ENCODE measurements at regions not wholly inside any gene's neighbourhood (a gene's known extent, or its start where the extent isn't known, plus 50 kb on each side); places are given as distances from the start of the nearest gene placed in this dataset.

DNA sequence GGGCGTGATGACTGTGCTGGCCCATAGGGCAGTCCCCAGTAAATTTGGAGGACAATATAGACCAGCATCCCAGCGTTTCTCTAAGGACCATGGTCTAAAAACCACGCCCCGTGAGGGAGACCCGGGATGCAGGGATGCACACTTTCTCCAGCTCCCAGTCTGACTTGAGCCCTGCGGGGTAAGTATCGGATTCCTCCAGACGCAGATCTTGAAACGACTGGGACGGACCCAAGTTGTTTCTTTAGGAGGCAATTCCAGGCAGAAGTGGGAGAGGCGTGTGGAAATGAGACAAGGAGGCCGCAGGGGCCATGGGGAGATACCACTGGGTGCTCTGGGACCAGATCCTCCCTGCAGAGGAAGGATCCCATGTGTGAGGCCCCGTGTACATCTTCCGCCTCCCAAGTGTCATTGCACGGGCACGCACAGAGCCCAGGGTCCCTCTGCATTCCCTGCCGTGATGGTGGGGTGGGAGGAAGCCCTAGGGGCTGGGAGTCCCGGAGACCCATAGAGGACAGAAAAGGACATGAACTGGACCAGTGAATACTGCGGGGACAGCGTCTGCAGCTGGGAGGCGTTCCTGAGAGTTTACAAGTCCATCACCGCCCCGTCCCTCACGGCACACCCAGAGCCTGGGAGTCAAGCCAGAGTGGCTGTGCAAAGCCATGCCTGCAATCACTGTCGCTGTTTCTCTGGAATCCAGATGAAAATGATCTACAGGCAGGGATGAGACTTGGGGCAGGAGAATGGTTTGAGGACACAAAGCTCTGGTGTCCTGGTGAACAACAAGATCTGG, 522.9 kb downstream of the CDH26 start:
- no peak for DNase-seq

DNA sequence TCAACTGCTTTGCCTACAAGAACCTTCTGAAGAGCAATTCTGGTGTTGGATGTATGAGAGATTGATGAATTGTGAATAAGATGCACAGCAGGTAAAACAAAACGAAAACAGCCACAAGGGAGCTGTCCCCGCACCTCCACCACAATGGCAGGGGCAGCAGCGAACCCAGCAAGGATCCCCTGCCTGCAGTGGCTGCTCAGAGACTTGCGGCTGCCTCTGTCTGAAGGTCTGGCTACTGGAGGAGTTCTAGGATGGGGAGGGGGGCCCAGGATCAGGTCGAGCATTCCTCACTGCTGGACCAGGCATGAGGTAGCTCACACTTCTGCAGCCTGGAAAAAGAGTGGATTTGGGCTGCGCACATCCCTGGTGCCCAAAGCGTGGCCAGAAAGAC, 523.5 kb downstream of the CDH26 start:
- no peak for DNase-seq

DNA sequence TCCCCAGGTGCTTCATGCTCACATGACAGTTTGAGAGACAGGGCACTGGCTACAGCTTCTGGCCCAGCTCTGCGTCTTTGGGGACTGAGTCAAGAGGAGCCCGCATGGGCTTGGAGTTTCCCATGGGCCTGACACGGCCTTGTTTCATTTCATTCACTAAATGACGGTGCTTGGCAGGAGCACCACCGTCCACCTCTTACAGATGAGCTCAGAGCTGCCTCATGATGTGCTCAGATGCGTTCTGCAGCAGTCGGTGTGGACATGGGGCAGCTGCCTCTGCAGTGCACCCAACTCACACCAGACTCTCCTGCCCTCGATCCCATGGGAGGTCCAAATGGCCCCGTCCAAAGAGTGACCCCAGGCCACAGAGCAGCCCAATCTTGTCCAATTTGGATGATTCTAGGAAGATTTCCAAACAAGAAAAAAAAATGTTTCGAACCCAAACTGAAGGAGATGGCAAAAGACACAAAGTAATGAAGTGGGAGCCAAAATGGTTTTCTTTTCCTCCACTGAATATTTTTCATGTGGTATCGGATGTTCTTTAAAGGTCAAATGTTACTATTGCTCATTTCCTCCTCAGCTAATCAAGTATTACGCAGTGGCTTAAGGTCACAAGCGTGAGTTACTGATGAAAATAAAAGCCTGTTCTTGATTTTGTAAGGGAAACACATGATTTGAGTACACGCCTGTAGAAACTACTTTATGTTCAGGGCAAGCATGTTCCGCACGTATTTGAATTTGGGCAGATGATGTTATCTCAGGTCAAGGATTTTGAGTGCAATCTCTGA, 524.2 kb downstream of the CDH26 start:
- DNase-seq = no peak

DNA sequence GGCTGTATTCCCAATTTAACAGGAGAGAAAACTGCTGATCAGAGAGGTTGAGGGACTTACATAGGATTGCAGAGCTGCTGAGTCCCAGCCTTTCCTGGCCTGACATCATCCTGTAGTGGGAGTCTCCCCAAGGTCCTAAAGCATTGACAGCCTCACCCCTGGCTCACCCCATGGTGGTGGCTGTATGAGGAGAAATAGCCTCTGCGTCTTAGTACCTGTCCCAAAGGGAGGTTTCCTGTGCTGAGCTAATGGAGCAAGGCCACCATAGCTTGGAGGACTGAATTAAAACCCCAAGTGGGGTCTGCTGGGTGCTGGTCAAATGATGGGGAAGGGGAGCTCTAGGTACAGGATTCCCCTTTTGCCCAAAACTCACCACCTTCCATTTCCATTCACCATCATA, 525.1 kb downstream of the CDH26 start:
- no peak for DNase-seq

DNA sequence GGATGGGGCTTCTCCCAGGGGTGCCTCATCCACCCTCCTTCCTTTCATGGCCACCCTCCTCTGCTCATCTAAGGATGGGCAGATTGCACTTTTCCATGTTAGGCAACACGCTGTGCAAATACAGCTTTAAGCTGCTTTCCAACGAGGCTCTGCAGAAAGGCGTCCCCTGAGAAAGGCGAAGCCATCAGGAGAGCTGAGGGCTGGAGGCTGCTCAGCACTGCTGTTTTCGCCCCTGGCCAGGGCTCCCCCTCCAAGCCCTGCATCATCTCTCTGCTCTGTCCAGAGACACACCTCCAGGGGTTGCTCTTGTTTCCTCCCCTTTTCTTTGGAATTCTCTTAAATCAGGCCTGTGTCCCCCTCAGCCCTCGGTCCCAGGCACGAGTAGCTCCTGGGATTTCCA, 526.1 kb downstream of the CDH26 start:
- no peak for DNase-seq

DNA sequence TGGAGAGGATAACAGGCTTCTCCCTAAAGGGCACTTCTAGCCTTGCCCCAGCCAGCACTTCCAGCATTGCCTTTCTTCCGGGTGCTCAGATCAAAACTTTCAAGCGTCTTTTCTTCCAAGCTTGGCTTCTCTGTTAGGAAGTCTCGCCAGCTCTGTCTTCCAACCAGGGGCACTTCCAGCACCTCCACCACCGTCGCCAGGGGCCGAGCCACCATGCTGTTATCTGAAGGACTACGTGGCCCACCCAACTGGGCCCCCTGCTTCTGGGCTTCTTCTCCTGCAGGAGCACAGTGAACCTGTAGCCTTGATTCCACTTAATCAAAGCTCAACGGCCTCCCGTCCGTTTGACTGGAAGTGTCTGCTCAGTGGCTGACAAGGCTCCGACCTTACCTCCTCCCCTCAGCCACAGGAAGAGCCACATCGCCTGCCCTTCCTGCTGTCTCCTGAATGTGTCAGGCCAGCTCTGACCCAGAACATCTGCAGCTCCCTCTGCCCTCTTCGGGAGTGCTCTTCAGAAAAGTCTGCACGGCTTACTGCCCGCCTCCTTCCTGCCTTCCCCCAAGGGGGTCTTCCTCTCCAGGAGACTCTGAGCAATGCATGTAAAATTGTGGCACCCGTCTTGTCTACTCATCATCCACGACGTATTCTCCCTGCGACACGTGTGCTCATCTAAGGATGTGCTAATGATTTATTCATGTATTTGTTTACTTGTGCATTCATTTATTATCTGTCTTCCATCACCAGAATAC, 527.0 kb downstream of the CDH26 start:
- DNase-seq = no peak

DNA sequence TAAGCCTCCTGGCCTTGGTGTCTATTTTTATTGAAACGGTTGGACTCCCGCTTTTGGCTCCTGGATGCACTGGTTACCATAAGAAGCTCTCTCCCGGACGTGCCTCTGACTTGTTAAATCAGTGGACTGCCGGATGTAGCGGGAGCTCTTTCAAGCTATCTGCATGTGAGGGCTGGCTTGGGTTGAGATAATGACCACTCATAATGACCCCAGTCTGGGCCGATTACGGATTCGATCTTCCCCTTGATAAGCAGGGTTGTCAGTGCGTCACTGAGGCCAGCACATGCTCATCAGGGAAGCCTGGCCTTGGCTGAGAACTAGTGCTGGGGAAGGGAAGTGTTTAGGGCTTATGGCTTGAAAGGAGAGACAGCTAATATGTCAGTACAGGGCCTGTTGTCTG, 528.1 kb downstream of the CDH26 start:
- no peak for DNase-seq

DNA sequence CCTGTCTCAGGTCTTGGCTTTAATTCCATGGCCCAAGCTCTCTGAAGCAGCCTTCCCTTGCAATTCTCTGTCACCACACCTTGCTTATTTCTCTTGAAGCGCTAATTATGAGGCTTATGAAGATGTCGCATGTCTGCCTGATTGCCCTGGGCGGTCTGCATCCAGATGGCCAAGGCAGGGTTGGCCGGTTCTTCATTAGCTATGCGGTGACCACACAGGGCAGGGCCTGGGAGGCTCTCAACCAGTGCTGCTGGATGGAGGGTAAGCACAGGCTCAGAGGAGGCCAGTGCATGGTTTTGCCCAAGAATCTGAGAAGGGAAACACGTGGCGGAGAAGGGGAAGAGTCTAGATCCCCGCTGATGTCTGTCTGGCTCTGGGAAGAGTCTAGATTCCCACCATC, 528.7 kb downstream of the CDH26 start:
- no peak for DNase-seq

DNA sequence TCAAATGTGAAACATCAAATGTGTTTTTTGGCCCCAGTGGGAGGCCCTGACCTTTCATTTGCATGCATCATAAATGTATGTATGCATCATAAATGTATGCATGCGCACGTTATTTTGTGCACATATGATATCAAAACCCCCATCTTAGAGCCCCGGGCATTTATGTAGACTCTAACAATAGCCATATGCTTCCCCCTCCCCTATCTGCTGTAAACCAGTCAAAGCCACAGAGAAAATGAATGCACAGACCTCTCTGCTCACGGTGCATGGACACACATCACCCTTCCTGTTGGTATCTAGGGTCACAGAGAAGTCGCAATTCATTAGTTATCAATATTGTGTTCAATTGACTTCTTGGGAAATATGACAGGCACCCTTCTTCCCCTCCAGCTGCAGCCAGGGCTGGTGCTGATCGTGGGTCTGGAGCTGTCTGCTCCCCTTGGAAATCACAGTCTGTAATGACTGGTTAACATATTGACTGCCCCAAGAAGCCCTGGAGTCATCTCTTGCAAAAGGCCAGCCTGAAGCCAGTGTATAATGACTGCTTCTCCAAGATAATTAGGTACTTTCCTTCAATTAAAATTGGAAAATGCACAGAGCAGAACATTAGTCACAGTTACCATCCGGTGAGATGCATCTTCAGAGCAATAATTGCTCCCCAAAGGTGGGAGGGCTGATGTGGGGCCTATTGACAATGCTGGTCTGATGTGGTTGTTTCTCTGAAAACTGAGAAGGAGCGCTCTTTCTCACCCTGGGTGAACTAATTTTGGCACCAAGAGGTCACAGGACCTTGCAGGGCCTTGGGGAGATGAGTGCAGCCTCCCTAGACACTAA, 532.2 kb downstream of the CDH26 start:
- DNase-seq = no peak

DNA sequence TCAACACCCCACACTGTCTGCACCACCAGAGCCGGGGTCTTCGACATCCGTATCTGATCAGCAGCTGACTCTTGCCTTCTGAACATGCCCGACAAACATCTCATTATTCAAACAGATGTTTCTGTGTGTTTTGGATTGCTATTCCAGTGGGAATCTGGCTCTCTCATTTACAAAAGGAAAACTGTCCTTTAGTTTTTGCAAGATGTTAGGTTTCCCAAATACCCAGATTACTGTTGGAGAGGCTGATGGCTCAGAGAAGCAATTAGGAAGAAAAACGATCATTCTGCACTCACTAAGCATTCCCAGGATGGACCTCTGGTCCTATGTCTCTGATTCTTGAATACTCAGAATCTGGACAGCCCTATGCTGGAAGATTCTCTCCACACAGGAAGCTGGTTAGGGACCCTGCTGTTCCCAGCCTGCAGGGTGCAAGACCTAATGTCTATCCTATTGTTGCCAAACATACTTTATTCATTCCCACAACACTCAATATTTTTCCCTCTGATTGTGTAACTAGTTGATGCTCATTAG, 532.9 kb downstream of the CDH26 start:
- DNase-seq = no peak

DNA sequence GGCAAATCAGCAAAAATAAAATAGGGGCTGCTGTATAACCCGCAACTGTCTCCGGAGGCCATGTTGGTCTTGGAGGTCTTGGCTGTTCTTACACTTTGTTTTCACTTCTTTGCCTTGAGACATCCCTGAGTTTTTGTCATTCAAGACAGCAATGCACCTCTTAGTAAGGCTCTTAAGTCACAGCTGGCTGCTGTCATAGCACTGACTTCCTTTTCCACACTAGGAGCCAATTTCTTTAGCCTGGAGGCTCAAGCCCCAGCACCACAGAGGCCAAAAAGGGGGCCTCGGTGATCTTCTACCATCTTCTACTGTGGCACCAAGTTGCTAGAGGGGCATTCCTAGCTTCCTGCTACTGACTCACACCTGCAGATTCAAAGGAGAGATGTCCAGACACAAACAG, 536.3 kb downstream of the CDH26 start:
- no peak for DNase-seq

DNA sequence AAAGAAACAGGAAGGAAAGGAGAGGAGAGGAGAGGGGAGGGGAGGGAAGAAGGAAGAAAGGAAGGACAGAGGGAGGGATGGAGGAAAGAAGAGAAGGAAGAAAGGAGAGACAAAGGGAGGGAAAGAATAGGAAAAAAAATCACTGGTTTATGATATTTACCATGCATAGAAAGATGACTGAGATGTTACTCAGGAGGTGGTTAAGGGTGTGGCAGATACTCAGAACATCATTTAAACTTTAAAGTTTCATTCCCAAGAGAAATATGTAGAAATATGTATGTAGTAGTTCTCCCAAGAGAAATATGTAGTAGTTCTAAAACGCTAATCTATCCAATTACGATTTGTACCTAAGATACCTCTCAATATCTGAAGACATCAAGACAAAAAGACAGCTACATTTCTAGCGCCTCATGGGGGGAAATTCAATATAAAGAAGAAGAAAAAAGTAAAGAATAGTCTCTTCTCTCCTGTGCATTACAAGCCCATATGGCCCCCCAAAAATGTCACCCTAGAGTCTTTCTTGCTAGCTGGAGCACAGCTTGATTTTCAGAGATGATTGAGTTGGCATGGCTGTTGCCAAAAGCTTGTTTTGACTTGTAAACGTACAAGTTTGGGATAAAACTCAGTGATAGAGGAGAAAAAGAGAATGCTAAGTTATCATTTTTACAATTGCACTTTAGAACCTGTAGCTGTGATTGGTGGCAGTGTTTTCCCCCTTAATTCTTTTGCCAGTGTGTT, 539.2 kb downstream of the CDH26 start:
- no peak for DNase-seq

DNA sequence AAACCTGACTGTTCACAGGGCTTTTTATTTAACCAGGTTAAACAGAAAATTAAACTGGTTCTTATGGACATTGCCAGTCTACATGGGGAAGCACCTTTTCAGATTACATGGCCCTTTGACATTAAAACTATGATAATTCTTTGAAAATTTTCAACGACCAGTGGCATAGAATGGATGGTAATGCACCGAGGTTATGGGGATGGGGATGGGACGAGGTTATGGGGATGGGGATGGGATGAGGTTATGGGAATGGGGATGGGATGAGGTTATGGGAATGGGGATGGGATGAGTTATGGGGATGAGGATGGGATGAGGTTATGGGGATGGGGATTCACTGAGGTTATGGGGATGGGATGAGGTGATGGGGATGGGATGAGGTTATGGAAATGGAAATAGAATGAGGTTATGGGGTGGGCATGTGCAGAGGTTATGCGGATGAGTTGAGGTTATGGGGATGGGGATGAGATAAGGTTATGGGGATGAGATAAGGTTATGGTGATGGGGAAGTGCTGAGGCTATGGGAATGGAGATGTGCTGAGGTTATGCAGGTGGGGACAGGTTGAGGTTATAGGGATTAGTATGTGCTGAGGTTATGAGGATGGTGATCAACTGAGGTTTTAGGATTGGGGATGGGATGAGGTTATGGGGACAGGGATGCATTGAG, 541.9 kb downstream of the CDH26 start:
- DNase-seq = no peak

DNA sequence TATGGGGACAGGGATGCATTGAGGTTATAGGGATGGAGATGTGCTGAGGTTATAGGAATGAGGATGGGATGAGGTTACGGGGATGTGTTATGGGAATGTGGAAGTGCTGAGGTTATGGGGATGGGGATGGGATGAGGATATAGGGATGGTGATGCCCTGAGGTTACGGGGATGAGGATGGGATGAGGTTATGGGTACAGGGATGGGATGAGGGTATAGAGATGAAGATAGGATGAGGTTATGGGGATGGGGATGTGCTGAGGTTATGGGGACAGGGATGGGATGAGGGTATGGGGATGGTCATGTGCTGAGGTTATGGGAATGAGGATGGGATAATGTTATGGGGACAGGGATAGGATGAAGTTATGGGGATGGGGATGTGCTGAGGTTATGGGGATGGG, 542.8 kb downstream of the CDH26 start:
- DNase-seq = no peak

DNA sequence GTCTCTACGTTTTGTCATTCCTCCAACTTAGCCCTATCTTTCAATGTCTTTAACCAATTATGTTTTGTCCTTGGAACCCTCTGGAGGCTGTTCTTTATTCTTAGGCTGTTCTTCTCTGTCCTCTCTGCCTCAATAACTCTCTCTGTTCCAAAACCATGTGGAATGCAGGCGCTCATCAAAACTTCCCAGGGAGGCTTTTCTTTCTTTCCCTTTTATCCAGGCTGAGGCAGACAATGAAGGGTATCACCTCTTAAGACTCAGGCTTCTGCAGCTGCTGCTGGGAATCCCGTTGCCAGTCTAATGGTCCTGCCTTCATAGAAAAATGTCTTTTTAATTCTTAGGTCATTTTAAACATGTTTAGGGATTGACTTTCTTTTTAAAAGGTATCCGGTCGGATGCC, 544.7 kb downstream of the CDH26 start:
- DNase-seq = no peak

DNA sequence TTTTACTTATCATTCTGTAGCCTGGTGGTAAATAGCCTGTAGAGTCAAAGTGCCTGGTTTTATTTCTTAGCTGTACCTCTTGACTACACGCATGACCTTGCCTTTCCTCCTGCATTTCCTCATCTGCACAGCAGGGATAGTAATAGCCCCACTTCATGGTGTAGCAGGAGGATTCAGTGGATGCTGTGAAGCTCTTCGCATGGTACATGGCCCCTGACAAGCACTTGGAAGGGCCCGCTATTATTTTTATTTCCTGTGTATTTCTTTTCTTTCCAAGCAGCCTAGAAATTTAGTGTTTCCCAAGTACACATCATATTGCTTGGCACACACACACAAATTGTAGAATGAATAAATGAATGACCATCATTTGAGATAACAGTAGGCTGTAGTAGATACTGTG, 547.2 kb downstream of the CDH26 start:
- no peak for DNase-seq

DNA sequence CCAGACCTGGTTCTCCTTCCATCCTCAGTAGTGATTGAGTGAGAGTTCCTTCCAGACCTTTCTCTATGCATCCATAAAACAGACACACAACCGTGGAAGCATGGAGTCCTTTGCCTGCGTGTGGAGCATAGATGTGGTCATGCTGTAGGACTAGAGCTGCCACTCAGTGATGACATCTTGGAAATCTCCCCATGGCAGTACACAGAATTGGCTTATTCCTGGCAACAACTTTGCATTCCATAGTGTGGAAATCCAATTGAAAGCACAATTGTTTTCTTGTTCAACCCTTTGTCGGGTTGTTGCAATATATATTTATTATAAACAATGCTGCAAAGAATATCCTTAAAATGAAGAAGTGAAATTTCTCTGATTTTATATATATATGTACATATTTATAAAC, 547.8 kb downstream of the CDH26 start:
- DNase-seq = no peak

DNA sequence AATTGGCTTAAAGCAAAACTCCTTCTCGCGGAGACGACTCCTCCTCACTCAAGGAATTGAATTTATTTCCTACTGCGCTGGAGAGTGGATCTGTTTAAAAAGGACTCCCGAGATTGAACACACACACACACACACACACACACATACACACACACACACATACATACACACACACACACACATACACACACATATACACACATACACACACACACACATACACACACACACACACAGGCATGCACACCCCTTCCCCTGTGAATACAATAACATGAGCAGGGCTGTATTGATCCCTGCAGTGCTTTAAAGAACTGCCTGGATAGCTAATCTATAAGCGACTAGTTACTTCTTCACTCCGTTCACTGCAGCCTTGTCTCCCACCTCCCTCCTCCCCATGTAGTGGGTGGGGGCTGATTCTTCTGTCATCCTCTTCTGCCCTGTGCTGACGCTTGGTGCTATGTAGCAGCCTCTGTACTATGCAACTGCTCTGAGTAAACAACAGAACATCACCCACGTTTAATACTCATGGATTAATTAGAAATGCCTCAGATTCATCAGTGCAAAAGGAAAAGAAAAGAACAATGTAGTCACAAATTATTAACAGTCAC, 549.0 kb downstream of the CDH26 start:
- DNase-seq = no peak

DNA sequence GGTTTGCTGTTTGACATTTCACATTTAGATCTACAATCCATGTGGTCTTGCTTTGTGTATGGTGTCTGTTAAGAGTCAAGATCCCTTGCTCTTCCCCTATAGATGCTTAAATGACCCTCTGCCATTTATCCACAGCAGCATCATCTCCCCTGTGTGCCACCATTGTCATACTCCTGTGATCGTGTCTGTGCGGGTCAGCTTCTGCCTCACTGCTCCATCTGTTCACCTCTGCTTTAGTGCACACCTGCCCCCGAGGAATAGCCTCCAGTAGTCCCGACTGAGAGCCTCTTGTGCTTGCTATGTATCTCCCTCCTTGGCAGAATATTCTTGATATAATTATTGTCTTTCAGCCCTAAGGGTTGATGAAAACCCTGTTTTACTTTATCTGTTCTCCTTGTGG, 551.2 kb downstream of the CDH26 start:
- DNase-seq = no peak

DNA sequence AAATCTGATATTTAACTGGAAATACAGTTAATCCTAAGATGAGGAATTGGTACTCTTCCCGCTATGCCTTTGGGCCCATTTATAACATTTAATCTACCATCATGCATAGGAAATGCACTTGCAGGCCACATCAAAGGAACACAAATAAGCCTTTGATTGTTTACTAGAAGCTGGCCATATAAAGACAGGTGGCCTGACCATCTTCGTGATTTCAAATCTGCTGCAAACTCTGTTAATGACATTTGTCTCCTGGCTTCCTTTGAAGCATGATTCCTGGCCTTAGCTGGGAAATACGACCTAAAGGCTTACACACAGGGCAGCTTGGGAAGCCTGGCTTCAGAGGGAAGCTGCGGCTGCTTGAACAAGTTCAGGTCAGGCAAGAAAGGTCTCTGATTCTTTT, 552.1 kb downstream of the CDH26 start:
- no peak for DNase-seq

Data from left kidney (tissue), 1 donor.